Left colon (tissue), 2 donors: ENCODE measurements at regions not wholly inside any gene's neighbourhood (a gene's known extent, or its start where the extent isn't known, plus 50 kb on each side); places are given as distances from the start of the nearest gene placed in this dataset.

Experiments used
- ATAC-seq: fragments of 200-7000 bp; cut with Tn5 transposase; one replicate; pipeline ENCODE4 v1.9.1; 2020; ENCODE audit warnings: mild to moderate bottlenecking, moderate library complexity
- DNase-seq, 2 donors: peaks; one replicate each; pipeline ENCODE4 v3.0.0-alpha.2; 2020
- intact Hi-C, 2 donors: fragments of 100-400 bp; cut with DNase I in 1 of 2; cut with micrococcal nuclease in 1 of 2; formaldehyde crosslinking; loops; one replicate each; pipeline versions ENCODE4 v1.11.2 to v1.14.0; 2022; cut with DNase I, micrococcal nuclease
- donor health status: DM: no; HTN: no; CAD: no.
- donor health status: DM: yes; HTN: yes; CAD: no.

GRCh38 chr6:123747515-123747914 lies 56.1 kb upstream of the NKAIN2 start:
- ATAC-seq (no peak), DNase-seq (no peak)
- intact Hi-C loops = no loop called here

- intact Hi-C loops = no loop called here
- ATAC-seq = no peak
- DNase-seq = no peak
Measured at GRCh38 chr6:123745895-123746294, 57.8 kb upstream of the NKAIN2 start.

- ATAC-seq = no peak
- intact Hi-C loops = no loop called here
- DNase-seq = no peak
Measured at GRCh38 chr6:123744840-123745239, 58.8 kb upstream of the NKAIN2 start.

- intact Hi-C loops = no loop called here
- DNase-seq (no peak), ATAC-seq (no peak)
Measured at GRCh38 chr6:123742626-123743025, 61.0 kb upstream of the NKAIN2 start.

- no peak for DNase-seq
- no peak for ATAC-seq
- intact Hi-C loops = no loop called here
Measured at GRCh38 chr6:123733180-123733579, 70.5 kb upstream of the NKAIN2 start.

GRCh38 chr6:123716506-123716905 lies 79.8 kb upstream of the TRDN start:
- ATAC-seq (no peak), DNase-seq (no peak)
- intact Hi-C loops = loop anchor here in 1 of 2 donors (5.0 kb wide), 1 partner anchor 299 kb away; no protein-coding TSS in a partner anchor

- DNase-seq = no peak
- intact Hi-C loops = loop anchor here in 1 of 2 donors (5.0 kb wide), 1 partner anchor 298 kb away; no protein-coding TSS in a partner anchor
- no peak for ATAC-seq
Measured at GRCh38 chr6:123715006-123715863, 78.5 kb upstream of the TRDN start.

- ATAC-seq (no peak), DNase-seq (no peak)
- intact Hi-C loops = no loop called here
Measured at GRCh38 chr6:123712831-123713230, 76.1 kb upstream of the TRDN start.

GRCh38 chr6:123702943-123703342 lies 66.2 kb upstream of the TRDN start:
- DNase-seq (no peak), ATAC-seq (no peak)
- intact Hi-C loops = no loop called here

- intact Hi-C loops = no loop called here
- ATAC-seq (no peak), DNase-seq (no peak)
Measured at GRCh38 chr6:123687864-123688263, 51.1 kb upstream of the TRDN start.
